K562 (cell line): ENCODE measurements at regions not wholly inside any gene's neighbourhood (a gene's known extent, or its start where the extent isn't known, plus 50 kb on each side); places are given as distances from the start of the nearest gene placed in this dataset.

Source experiments
- ETV6 ChIP-seq, 3 experiments: fragments of 150-350 bp in 1 of 3; sonication (generic) in 1 of 3; formaldehyde crosslinking in 1 of 3; IDR thresholded peaks; 2 replicates each; pipeline versions ENCODE4 v1.6.1 to v1.8.0; 2014 to 2022; ENCODE audit warnings: borderline replicate concordance in 2 of 3, low read depth in 2 of 3, antibody characterized with exemption in 1 of 3, low read length in 1 of 3, mild to moderate bottlenecking in 1 of 3, missing genetic modification reagents in 1 of 3
- ID3 ChIP-seq, 2 experiments: fragments of 250-450 bp in 1 of 2; fragments of 450-650 bp in 1 of 2; sonication (Bioruptor Pico) in 1 of 2; IDR thresholded peaks; 2 replicates each; pipeline versions ENCODE4 v1.6.1 to v1.8.0; 2016 to 2021; ENCODE audit warnings: mild to moderate bottlenecking in 2 of 2, moderate library complexity in 2 of 2, missing compliant biosample characterization in 1 of 2, missing genetic modification characterization in 1 of 2
- MED1 ChIP-seq: sonication (generic); formaldehyde crosslinking; IDR thresholded peaks from 2 replicates; pipeline ENCODE4 v1.8.1; 2023; ENCODE audit warnings: missing genetic modification reagents, borderline replicate concordance
- PRMT5 ChIP-seq: sonication (generic); formaldehyde crosslinking; IDR thresholded peaks from 2 replicates; pipeline ENCODE4 v1.5.0; 2020; ENCODE audit warnings: missing genetic modification reagents
- RCOR1 ChIP-seq, 2 experiments: IDR thresholded peaks; 2 replicates each; pipeline ENCODE4 v1.6.1; 2012; ENCODE audit warnings: low read depth in 2 of 2, low read length in 2 of 2, borderline replicate concordance in 1 of 2, improper control_type of control experiment in 1 of 2
- SMC3 ChIP-seq: conservative IDR thresholded peaks from 2 replicates; pipeline ENCODE4 v1.6.1; 2011; ENCODE audit warnings: low read depth, low read length, improper control_type of control experiment; ENCODE audit not compliant: insufficient read depth
- ZNF143 ChIP-seq: sonication (generic); formaldehyde crosslinking; IDR thresholded peaks from 2 replicates; pipeline ENCODE4 v1.9.0; 2022; ENCODE audit warnings: mild to moderate bottlenecking, missing genetic modification reagents
- ZNF239 ChIP-seq: fragments of 250-450 bp; sonication (Bioruptor Pico); IDR thresholded peaks from 2 replicates; pipeline ENCODE4 v1.4.0; 2020; ENCODE audit warnings: mild to moderate bottlenecking
- ZNF408 ChIP-seq: fragments of 250-450 bp; sonication (Bioruptor Pico); IDR thresholded peaks from 2 replicates; pipeline ENCODE4 v1.4.0; 2020; ENCODE audit warnings: low read depth, mild to moderate bottlenecking, moderate library complexity
- ZNF766 ChIP-seq: fragments of 200-800 bp; sonication (Bioruptor generic); conservative IDR thresholded peaks from 2 replicates; pipeline ENCODE4 v1.6.1; 2016; ENCODE audit warnings: missing genetic modification characterization, missing compliant biosample characterization
- ZNF77 ChIP-seq: fragments of 250-450 bp; sonication (Bioruptor Pico); IDR thresholded peaks from 2 replicates; pipeline ENCODE4 v1.5.0; 2020
- TF ChIP-seq, protein P1 (sequence below): sonication (generic); formaldehyde crosslinking; IDR thresholded peaks from 2 replicates; pipeline ENCODE4 v1.8.0; 2023; ENCODE audit warnings: mild to moderate bottlenecking, missing genetic modification reagents

DNA sequence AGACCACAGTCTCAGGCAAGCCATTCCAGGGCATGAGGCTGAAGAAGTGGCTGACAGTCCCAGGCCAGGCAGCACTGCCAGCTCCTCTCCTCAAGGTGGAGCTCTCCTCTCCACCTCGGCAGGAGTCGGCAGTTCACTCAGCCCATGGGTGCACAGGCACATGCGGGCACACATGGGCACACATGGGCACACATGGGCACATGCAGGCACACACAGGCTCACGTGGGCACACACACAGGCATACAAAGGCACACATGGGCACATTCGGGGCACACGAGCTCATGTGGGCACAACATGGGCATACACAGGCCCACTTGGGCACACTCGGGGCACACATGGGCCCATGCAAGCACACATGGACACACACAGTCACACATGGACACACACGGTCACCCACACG lies 65.3 kb upstream of the TAF1B start (continued):
- TF ChIP-seq, protein P1, sequence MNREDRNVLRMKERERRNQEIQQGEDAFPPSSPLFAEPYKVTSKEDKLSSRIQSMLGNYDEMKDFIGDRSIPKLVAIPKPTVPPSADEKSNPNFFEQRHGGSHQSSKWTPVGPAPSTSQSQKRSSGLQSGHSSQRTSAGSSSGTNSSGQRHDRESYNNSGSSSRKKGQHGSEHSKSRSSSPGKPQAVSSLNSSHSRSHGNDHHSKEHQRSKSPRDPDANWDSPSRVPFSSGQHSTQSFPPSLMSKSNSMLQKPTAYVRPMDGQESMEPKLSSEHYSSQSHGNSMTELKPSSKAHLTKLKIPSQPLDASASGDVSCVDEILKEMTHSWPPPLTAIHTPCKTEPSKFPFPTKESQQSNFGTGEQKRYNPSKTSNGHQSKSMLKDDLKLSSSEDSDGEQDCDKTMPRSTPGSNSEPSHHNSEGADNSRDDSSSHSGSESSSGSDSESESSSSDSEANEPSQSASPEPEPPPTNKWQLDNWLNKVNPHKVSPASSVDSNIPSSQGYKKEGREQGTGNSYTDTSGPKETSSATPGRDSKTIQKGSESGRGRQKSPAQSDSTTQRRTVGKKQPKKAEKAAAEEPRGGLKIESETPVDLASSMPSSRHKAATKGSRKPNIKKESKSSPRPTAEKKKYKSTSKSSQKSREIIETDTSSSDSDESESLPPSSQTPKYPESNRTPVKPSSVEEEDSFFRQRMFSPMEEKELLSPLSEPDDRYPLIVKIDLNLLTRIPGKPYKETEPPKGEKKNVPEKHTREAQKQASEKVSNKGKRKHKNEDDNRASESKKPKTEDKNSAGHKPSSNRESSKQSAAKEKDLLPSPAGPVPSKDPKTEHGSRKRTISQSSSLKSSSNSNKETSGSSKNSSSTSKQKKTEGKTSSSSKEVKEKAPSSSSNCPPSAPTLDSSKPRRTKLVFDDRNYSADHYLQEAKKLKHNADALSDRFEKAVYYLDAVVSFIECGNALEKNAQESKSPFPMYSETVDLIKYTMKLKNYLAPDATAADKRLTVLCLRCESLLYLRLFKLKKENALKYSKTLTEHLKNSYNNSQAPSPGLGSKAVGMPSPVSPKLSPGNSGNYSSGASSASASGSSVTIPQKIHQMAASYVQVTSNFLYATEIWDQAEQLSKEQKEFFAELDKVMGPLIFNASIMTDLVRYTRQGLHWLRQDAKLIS (CRISPR knock-in tag) = no peak
- TF ChIP-seq ETV6 (IDR thresholded peaks at IDR 0.05; ENCODE audit: borderline replicate concordance in 1 of 2, low read depth in 2 of 2, low read length in 1 of 2) (no peak), ETV6 (CRISPR knock-in tag; IDR thresholded peaks at IDR 0.05; ENCODE audit: borderline replicate concordance) (no peak), SMC3 (0 out of 2 replicates have a peak, but pooled peaks have one; percentile 24), ZNF766 (CRISPR knock-in tag) (no peak), ZNF77 (no peak), ZNF143 (CRISPR knock-in tag) (no peak), ID3 (CRISPR knock-in tag; IDR thresholded peaks at IDR 0.05) (no peak), ID3 (tag; IDR thresholded peaks at IDR 0.05) (no peak), MED1 (CRISPR knock-in tag) (no peak), ZNF239 (CRISPR knock-in tag) (no peak), RCOR1 (IDR thresholded peaks at IDR 0.05; ENCODE audit: borderline replicate concordance in 1 of 2, low read depth in 2 of 2, low read length in 2 of 2) (no peak), ZNF408 (CRISPR knock-in tag) (no peak), PRMT5 (CRISPR knock-in tag) (no peak)
